ENCODE measurements at regions not wholly inside any gene's neighbourhood (a gene's known extent, or its start where the extent isn't known, plus 50 kb on each side); places are given as distances from the start of the nearest gene placed in this dataset.

DNA sequence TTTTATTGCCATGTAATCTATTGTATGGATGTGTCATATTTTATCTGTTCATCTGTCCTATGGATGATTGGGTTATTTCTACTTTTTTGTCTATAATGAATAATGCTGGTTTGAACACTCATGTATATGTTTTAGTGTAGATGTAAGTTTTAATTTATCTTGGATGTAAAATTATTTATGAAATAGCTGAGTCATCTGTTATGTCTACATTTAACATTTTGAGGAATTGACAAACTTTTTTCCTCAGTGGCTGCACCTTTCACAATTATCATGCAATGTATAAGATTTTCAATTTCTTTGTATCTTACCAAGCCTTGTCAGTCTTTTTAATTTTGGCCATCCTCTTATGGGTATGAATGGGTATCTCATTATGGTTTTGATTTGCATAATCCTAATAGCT lies 666.4 kb downstream of the DIPK2A start:
- H3K27me3 Mint-ChIP-seq: no peaks in the 10 kb centered on the region
- no peak overlapping the region for H3K27ac Mint-ChIP-seq
- no peaks in the 10 kb centered on the region for H3K9me3 Mint-ChIP-seq
- no peak overlapping the region for H3K4me3 Mint-ChIP-seq
- no peaks in the 10 kb centered on the region for H3K36me3 Mint-ChIP-seq (ENCODE audit: low read depth)
- intact Hi-C loops (cut with micrococcal nuclease): no loop called here
- H3K4me1 Mint-ChIP-seq: no peaks in the 10 kb centered on the region
- DNase-seq: no peak

DNA sequence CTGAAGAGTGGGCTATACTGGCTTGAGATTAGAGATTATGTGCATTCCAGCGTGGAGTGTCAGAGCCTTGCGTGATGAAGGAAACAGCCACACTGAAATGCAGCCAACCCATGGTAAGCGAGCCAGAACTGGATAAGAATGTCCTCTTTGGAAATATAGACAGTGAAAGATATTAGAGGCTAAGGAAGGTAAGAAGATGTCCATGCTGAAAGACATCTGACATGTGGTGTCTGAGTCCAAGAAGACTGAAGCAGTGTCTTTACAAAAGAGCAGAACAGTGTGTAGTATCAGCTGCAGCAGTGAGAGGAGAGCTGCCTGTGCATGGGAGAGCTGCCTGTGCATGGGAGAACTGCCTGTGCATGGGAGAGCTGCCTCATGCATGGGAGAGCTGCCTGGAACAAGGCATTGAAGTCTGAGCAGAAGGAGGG lies 672.2 kb downstream of the DIPK2A start:
- intact Hi-C loops (cut with micrococcal nuclease): no loop called here
- H3K4me1 Mint-ChIP-seq: no peaks in the 10 kb centered on the region
- no peak for DNase-seq
- H3K9me3 Mint-ChIP-seq: no peaks in the 10 kb centered on the region
- no peaks in the 10 kb centered on the region for H3K27me3 Mint-ChIP-seq
- no peak overlapping the region for H3K4me3 Mint-ChIP-seq
- H3K27ac Mint-ChIP-seq: no peak overlapping the region
- H3K36me3 Mint-ChIP-seq (ENCODE audit: low read depth): no peaks in the 10 kb centered on the region

- no peak for DNase-seq
- Mint-ChIP-seq H3K9me3 (no peaks in the 10 kb centered on the region), H3K27me3 (no peaks in the 10 kb centered on the region), H3K36me3 (ENCODE audit: low read depth) (no peaks in the 10 kb centered on the region), H3K4me3 (no peak overlapping the region), H3K27ac (no peak overlapping the region), H3K4me1 (no peaks in the 10 kb centered on the region)
- intact Hi-C loops (cut with micrococcal nuclease): no loop called here
Observed at GRCh38 chr3:144645300-144645699, 673.7 kb downstream of the DIPK2A start.

- no peak overlapping the region for H3K4me3 Mint-ChIP-seq
- H3K9me3 Mint-ChIP-seq: no peaks in the 10 kb centered on the region
- H3K36me3 Mint-ChIP-seq (ENCODE audit: low read depth): no peaks in the 10 kb centered on the region
- intact Hi-C loops (cut with micrococcal nuclease): no loop called here
- H3K27ac Mint-ChIP-seq: no peak overlapping the region
- H3K4me1 Mint-ChIP-seq: no peaks in the 10 kb centered on the region
- H3K27me3 Mint-ChIP-seq: no peaks in the 10 kb centered on the region
- DNase-seq: no peak
Observed at GRCh38 chr3:144650380-144650779, 678.8 kb downstream of the DIPK2A start.

GRCh38 chr3:144652573-144652972 lies 681.0 kb downstream of the DIPK2A start:
- Mint-ChIP-seq H3K27ac (no peak overlapping the region), H3K27me3 (no peaks in the 10 kb centered on the region), H3K4me3 (no peak overlapping the region), H3K36me3 (ENCODE audit: low read depth) (no peaks in the 10 kb centered on the region), H3K4me1 (no peaks in the 10 kb centered on the region), H3K9me3 (no peaks in the 10 kb centered on the region)
- intact Hi-C loops (cut with micrococcal nuclease): no loop called here
- no peak for DNase-seq

DNA sequence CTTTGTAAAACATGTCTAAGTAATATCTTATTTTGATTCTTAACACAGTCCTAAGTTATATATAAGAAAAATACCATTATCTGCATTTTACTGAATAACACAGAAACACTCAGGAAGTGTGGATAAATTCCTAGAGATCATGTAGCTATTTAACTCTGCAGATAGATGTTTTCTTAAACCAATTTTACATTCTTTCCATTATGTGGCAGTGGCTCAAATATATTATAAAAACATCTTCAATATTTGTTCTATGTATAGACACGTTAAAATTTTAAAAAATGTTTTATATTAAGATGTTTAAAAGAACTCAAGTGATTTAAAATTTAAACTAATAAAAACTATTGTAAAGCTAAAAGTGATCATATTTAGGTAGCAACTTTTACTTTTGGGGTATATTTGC lies 683.8 kb downstream of the DIPK2A start:
- intact Hi-C loops (cut with micrococcal nuclease): no loop called here
- Mint-ChIP-seq H3K27me3 (no peaks in the 10 kb centered on the region), H3K4me1 (no peaks in the 10 kb centered on the region), H3K9me3 (no peaks in the 10 kb centered on the region), H3K27ac (no peak overlapping the region), H3K4me3 (no peak overlapping the region), H3K36me3 (ENCODE audit: low read depth) (no peaks in the 10 kb centered on the region)
- DNase-seq: no peak

DNA sequence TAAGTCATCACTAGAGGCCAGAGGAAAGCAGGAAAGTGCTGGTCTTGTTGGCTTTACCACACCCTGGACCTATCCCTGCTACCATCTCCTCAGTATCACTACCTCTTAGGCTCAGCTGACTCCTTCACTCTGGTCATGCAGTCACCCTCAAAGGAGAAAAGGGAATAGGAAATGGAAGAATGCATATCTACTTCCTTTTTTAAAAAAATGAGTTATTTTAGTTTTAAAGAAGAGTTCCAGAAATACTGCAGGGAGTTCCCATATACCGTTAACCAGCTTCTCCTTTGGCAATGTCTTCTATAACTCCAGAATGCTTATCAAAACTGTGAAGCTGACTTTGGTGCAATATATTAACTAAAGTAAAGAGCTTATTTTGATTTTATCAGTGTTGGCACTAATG lies 688.6 kb downstream of the DIPK2A start:
- no peak overlapping the region for H3K27ac Mint-ChIP-seq
- no peaks in the 10 kb centered on the region for H3K27me3 Mint-ChIP-seq
- no peak for DNase-seq
- H3K36me3 Mint-ChIP-seq (ENCODE audit: low read depth): no peaks in the 10 kb centered on the region
- H3K9me3 Mint-ChIP-seq: peaks cover 4% of the 10 kb centered on the region
- intact Hi-C loops (cut with micrococcal nuclease): no loop called here
- H3K4me1 Mint-ChIP-seq: no peaks in the 10 kb centered on the region
- no peak overlapping the region for H3K4me3 Mint-ChIP-seq

DNA sequence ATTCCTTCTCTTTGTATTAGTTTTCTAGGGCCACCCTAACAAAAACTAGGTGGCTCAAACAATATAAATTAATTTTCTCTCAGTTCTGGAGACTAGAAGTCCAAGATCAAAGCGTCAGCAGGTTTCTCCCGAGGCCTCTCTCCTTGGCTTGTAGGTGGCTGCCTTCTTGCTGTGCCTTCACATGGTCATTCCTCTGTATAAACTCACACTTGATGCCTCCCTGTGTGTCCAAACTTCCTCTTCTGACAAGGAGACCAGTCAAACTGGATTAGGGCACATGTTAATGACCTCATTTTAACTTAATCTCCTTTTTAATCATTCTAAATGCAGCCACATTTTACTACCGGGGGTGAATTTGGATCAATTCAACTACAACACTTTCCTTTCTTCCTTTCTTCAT lies 691.1 kb downstream of the DIPK2A start:
- intact Hi-C loops (cut with micrococcal nuclease): no loop called here
- Mint-ChIP-seq H3K27me3 (no peaks in the 10 kb centered on the region), H3K4me1 (no peaks in the 10 kb centered on the region), H3K9me3 (peaks cover 9% of the 10 kb centered on the region), H3K4me3 (no peak overlapping the region), H3K27ac (no peak overlapping the region), H3K36me3 (ENCODE audit: low read depth) (no peaks in the 10 kb centered on the region)
- no peak for DNase-seq

DNA sequence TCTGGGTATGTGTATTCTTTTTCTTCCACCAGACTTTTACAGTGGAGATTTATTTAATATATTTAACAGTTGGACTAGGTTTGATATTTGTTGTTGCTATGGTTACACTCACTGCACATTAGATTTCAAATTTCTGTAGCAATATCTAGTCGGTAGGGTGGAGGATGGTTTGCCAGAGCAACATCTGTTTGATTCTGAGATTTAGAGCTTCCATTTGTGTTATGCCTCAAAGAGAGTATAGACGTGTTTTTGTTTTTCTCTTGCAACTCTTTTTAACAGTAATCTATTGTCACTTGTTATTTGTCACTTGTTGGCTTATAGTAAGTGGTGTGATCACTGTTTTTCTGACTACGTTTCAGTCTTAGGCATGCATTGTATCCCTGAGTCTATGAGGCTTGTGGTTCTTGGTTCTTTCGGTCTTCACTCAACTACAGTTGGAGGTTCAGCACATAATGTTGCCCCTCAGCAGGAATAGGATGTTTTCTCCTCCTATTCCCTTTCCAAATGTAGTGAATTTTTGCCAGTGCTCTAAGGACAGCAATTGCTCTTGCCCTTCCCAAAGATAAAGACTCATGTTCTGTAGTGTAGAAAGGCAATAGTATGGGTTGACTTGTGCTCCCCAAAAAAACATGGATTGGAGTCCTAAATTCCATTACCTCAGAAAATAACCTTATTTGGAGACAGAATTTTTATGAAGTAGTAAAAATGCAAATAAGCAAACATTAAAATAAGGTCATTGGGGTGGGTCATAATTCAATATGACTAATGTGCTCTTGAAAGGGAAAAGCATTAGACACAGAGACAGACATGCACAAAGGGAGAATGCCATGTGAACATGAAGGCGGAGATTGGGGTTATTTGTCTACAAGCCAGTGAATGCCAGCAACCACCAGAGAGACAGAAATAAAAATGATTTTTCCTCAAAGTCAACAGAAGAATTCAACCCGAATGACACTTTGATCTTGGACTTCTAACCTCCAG lies 692.1 kb downstream of the DIPK2A start:
- no peak overlapping the region for H3K4me3 Mint-ChIP-seq
- no peaks in the 10 kb centered on the region for H3K27me3 Mint-ChIP-seq
- no peaks in the 10 kb centered on the region for H3K4me1 Mint-ChIP-seq
- intact Hi-C loops (cut with micrococcal nuclease): no loop called here
- peaks cover 9% of the 10 kb centered on the region for H3K9me3 Mint-ChIP-seq
- DNase-seq: no peak
- no peak overlapping the region for H3K27ac Mint-ChIP-seq
- no peaks in the 10 kb centered on the region for H3K36me3 Mint-ChIP-seq (ENCODE audit: low read depth)

- Mint-ChIP-seq H3K4me3 (no peak overlapping the region), H3K4me1 (no peaks in the 10 kb centered on the region), H3K27me3 (no peaks in the 10 kb centered on the region), H3K9me3 (peaks cover 9% of the 10 kb centered on the region), H3K27ac (no peak overlapping the region), H3K36me3 (ENCODE audit: low read depth) (no peaks in the 10 kb centered on the region)
- intact Hi-C loops (cut with micrococcal nuclease): no loop called here
- no peak for DNase-seq
Observed at GRCh38 chr3:144665567-144666053, 694.0 kb downstream of the DIPK2A start.

DNA sequence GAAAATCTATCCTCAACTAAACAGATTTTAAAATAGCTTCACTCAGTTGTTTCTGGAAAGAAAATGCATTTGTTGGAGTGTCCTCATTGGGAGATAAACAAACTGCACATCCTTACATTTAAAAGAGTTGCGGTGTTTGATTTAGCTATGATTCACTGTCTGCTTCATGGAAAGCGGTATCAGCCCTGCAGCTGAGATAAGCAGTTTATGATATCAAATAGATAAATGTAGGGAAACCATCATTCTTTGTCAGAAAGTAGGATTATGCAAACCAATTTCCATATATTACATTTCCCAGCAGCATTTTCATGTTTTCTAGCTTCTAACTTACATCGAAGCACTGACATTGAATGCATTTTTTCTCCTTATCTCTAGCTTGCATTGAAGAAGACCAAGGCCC lies 698.9 kb downstream of the DIPK2A start:
- intact Hi-C loops (cut with micrococcal nuclease): no loop called here

GRCh38 chr3:144677103-144677502 lies 705.5 kb downstream of the DIPK2A start:
- no peaks in the 10 kb centered on the region for H3K9me3 Mint-ChIP-seq
- no peak overlapping the region for H3K27ac Mint-ChIP-seq
- intact Hi-C loops (cut with micrococcal nuclease): no loop called here
- H3K4me1 Mint-ChIP-seq: no peaks in the 10 kb centered on the region
- no peak overlapping the region for H3K4me3 Mint-ChIP-seq
- H3K27me3 Mint-ChIP-seq: no peaks in the 10 kb centered on the region
- no peak for DNase-seq
- no peaks in the 10 kb centered on the region for H3K36me3 Mint-ChIP-seq (ENCODE audit: low read depth)

More for the DNA sequence above, 698.9 kb downstream of the DIPK2A start:
- Mint-ChIP-seq H3K27ac (no peak overlapping the region), H3K9me3 (peaks cover 5% of the 10 kb centered on the region), H3K4me3 (no peak overlapping the region), H3K36me3 (ENCODE audit: low read depth) (no peaks in the 10 kb centered on the region), H3K27me3 (no peaks in the 10 kb centered on the region), H3K4me1 (no peaks in the 10 kb centered on the region)
- no peak for DNase-seq

GRCh38 chr3:144683065-144683464 lies 711.4 kb downstream of the DIPK2A start:
- H3K9me3 Mint-ChIP-seq: no peaks in the 10 kb centered on the region
- no peak overlapping the region for H3K27ac Mint-ChIP-seq
- intact Hi-C loops (cut with micrococcal nuclease): no loop called here
- no peaks in the 10 kb centered on the region for H3K36me3 Mint-ChIP-seq (ENCODE audit: low read depth)
- H3K27me3 Mint-ChIP-seq: no peaks in the 10 kb centered on the region
- no peaks in the 10 kb centered on the region for H3K4me1 Mint-ChIP-seq
- no peak overlapping the region for H3K4me3 Mint-ChIP-seq
- DNase-seq: no peak

DNA sequence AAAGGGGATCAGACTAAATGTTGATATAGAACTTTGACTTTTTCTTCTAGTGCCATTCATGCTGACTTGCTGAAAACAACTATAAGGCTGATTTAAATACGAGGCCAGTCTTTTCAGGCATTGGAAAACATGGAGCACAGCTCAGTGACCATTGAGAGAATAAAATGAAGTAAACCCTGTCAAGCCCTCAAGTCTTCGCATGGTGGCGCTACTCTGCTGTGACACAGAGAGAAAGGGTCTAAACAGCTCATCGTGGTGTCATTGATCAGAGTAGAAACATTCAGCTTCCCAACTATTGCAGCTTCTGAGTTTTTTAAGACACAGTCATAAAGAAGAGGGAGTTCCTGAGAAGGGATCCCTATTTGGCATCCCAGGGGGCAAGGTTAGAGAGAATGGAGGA lies 716.2 kb downstream of the DIPK2A start:
- H3K36me3 Mint-ChIP-seq (ENCODE audit: low read depth): no peaks in the 10 kb centered on the region
- H3K9me3 Mint-ChIP-seq: no peaks in the 10 kb centered on the region
- no peak for DNase-seq
- no peaks in the 10 kb centered on the region for H3K4me1 Mint-ChIP-seq
- H3K4me3 Mint-ChIP-seq: no peak overlapping the region
- no peak overlapping the region for H3K27ac Mint-ChIP-seq
- intact Hi-C loops (cut with micrococcal nuclease): no loop called here
- no peaks in the 10 kb centered on the region for H3K27me3 Mint-ChIP-seq

DNA sequence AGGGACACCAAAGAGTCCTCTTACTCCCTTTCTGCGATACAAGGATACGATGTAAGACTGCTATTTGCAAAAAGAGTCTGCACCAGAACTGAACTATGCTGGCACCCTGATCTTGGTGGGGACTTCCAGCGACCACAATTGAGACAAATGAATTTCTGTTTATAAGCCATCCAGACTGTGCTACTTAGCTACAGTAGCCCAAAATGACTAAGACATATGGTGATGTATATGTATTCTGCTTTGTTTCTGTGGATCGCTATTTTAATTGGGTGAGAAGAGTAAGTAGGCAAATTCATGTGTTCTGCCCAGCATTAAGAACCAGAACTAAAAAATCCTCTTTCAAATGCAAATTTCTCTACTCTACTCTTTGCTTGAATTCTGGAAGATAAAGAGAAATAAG lies 720.9 kb downstream of the DIPK2A start:
- Mint-ChIP-seq H3K9me3 (no peaks in the 10 kb centered on the region), H3K36me3 (ENCODE audit: low read depth) (no peaks in the 10 kb centered on the region), H3K27me3 (no peaks in the 10 kb centered on the region), H3K4me3 (no peak overlapping the region), H3K27ac (no peak overlapping the region), H3K4me1 (no peaks in the 10 kb centered on the region)
- intact Hi-C loops (cut with micrococcal nuclease): no loop called here
- no peak for DNase-seq
